Sigmoid colon (tissue), 6 donors: ENCODE measurements at regions not wholly inside any gene's neighbourhood (a gene's known extent, or its start where the extent isn't known, plus 50 kb on each side); places are given as distances from the start of the nearest gene placed in this dataset.

Experiments used
- DNase-seq: peaks from one replicate; pipeline ENCODE4 v3.0.0-alpha.2; 2019
- H3K27ac ChIP-seq, 4 donors: fragments of 200-600 bp; sonication (generic); one replicate each; pipeline ENCODE4 v1.5.1; 2016 to 2019; ENCODE audit warnings: mild to moderate bottlenecking in 1 of 4
- H3K27me3 ChIP-seq, 3 donors: fragments of 200-600 bp; sonication (generic); one replicate each; pipeline ENCODE4 v1.5.1; 2019; ENCODE audit warnings: mild to moderate bottlenecking in 1 of 3
- H3K36me3 ChIP-seq, 4 donors: fragments of 200-600 bp; sonication (generic); one replicate each; pipeline ENCODE4 v1.5.1; 2016 to 2019
- H3K4me1 ChIP-seq, 4 donors: fragments of 200-600 bp; sonication (generic); one replicate each; pipeline ENCODE4 v1.5.1; 2017 to 2019
- H3K4me3 ChIP-seq, 4 donors: fragments of 200-600 bp; sonication (generic); one replicate each; pipeline ENCODE4 v1.5.1; 2017 to 2019; ENCODE audit warnings: mild to moderate bottlenecking in 2 of 4, moderate library complexity in 1 of 4
- H3K9me3 ChIP-seq, 4 donors: fragments of 200-600 bp in 3 of 4; sonication (generic) in 3 of 4; one replicate each; pipeline versions ENCODE4 v1.5.1 to v1.6.1; 2013 to 2019
- EP300 ChIP-seq, 4 donors: sonication (generic); formaldehyde crosslinking; IDR thresholded peaks; one replicate each; pipeline ENCODE4 v1.6.1; 2017; ENCODE audit warnings: antibody characterized with exemption in 4 of 4
- POLR2A ChIP-seq, 2 donors: fragments of 450-650 bp; IDR thresholded peaks; one replicate each; pipeline ENCODE4 v1.6.1; 2016; ENCODE audit warnings: antibody characterized with exemption in 2 of 2, mild to moderate bottlenecking in 2 of 2, moderate library complexity in 2 of 2
- POLR2AphosphoS5 ChIP-seq, 4 donors: sonication (generic); formaldehyde crosslinking; IDR thresholded peaks; one replicate each; pipeline ENCODE4 v1.6.1; 2017; ENCODE audit warnings: antibody characterized with exemption in 4 of 4
- WGBS, 2 donors: extraction: QIAGEN DNeasy Blood & Tissue Kit; methylation state at CpG; one replicate each; pipeline ENCODE4 v1.1.7; 2013; 5-methylcytosine and 5-hydroxymethylcytosine counted together
- intact Hi-C: fragments of 100-400 bp; cut with DNase I; formaldehyde crosslinking; loops from one replicate; pipeline ENCODE4 v1.15.1; 2023
- TF ChIP-seq, protein P1 (sequence below), 4 experiments: fragments of 450-650 bp in 3 of 4; fragments of 200-600 bp in 1 of 4; IDR thresholded peaks; one replicate each; pipeline ENCODE4 v1.5.1; 2016 to 2019; ENCODE audit warnings: antibody characterized with exemption in 4 of 4, mild to moderate bottlenecking in 3 of 4, moderate library complexity in 2 of 4
- donor health status: healthy with polysubstance abuse.
- donor health status: healthy.

DNA sequence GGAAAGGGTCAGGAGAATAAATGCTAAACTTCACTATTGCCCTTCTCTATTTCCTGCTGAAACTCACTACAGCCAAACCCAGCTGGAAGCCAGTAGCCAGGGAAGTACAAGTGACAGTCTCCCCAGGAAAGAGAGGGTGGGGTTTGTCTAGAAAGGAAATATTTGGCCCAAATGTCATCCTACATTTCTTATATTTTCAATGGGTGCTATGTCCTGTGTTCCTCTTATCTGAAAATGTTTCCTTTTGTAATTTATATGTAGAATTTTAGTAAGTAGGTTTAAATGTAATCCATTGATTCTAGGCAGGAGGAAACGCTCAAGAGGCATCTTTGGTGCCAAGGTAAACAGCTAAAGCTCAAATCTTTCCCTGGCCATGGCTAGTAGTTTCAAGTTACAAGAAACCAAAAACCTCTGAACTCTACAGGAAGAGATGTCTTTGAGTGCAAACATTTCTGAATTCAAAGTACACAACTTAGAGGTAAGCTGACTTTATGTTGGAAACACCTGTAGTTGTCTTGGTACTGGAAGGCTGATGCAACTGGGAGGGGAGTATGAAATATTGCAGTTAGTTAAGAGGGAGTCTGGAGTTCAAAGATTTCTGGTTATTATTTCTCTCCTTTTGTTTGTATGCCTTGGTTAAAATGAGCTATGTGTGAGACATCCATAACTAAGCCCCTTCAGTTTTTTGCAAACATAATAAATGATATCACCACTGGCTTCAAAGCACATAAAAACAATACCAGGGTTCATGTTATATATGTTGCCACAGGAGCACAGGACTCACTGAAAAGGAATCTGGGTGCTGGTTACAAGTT lies 356.1 kb upstream of the ZC3H15 start:
- peaks cover 0 to 16% (median 13%) of the 10 kb centered on the region in 4 donors for H3K4me1 ChIP-seq
- intact Hi-C loops = no loop called here

DNA sequence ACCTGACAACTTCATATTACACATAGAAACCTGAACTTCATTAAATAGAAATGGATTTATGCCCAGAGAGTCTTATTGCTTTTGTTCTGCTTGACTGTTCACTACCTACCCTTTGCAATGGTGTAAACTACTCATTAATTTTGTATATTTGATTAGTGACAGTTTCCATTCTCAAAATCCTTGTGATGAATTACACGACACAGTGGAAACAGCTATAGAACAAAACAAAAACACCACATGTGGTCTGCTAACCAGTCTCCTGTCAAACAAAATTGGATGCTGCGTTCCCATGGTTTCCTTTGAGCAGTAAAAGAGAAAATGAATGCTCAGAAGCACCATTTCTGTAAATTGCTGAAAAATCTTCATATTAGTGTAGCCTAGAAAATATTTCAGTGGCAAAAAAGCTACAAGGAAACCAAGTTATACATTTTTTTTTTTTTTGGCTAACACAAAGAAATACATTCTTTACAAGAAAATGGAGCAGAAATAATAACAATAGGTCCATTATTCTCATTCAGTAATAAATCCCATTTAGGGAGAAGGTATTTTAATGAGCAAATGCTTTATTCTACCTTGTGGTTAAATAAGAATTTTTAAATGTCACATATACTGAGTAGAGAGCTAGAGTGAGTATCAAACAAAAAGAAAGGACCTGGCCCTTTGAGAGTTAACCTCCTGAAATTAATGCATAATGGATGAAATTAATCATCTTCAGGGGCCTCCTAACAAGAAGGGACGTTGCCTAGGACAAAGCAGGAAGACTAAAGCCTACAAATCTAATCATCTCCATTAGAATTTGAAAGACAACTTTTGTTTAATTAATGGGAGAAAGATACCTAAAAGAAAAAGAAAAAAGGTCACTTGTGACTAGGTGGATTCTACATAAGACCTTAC lies 355.1 kb upstream of the ZC3H15 start:
- WGBS, 2 donors = 82 to 88% methylated on average over 3 of the region's 3 CpGs
- intact Hi-C loops = no loop called here
- Histone ChIP-seq H3K27ac (no peak overlapping the region), H3K36me3 (no peaks in the 10 kb centered on the region), H3K4me3 (no peak overlapping the region), H3K9me3 (no peaks in the 10 kb centered on the region), H3K27me3 (no peaks in the 10 kb centered on the region), H3K4me1 (peaks cover 0 to 20% (median 14%) of the 10 kb centered on the region in 4 donors)
- TF ChIP-seq POLR2A (IDR thresholded peaks at IDR 0.05) (no peak), EP300 (IDR thresholded peaks at IDR 0.05) (no peak), POLR2AphosphoS5 (IDR thresholded peaks at IDR 0.05) (no peak)
- TF ChIP-seq, protein P1, sequence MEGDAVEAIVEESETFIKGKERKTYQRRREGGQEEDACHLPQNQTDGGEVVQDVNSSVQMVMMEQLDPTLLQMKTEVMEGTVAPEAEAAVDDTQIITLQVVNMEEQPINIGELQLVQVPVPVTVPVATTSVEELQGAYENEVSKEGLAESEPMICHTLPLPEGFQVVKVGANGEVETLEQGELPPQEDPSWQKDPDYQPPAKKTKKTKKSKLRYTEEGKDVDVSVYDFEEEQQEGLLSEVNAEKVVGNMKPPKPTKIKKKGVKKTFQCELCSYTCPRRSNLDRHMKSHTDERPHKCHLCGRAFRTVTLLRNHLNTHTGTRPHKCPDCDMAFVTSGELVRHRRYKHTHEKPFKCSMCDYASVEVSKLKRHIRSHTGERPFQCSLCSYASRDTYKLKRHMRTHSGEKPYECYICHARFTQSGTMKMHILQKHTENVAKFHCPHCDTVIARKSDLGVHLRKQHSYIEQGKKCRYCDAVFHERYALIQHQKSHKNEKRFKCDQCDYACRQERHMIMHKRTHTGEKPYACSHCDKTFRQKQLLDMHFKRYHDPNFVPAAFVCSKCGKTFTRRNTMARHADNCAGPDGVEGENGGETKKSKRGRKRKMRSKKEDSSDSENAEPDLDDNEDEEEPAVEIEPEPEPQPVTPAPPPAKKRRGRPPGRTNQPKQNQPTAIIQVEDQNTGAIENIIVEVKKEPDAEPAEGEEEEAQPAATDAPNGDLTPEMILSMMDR (IDR thresholded peaks at IDR 0.05) = no peak
- no peak for DNase-seq

More for the DNA sequence above, 356.1 kb upstream of the ZC3H15 start:
- TF ChIP-seq, protein P1 (IDR thresholded peaks at IDR 0.05) = no peak
- TF ChIP-seq POLR2AphosphoS5 (IDR thresholded peaks at IDR 0.05) (no peak), EP300 (IDR thresholded peaks at IDR 0.05) (no peak), POLR2A (IDR thresholded peaks at IDR 0.05) (no peak)
- H3K9me3 ChIP-seq = no peaks in the 10 kb centered on the region
- no peak overlapping the region for H3K4me3 ChIP-seq
- H3K27ac ChIP-seq = no peak overlapping the region
- WGBS, 2 donors = 16 to 54% methylated on average over 1 of the region's 1 CpG
- no peak for DNase-seq
- H3K36me3 ChIP-seq = no peaks in the 10 kb centered on the region
- H3K27me3 ChIP-seq = no peaks in the 10 kb centered on the region

DNA sequence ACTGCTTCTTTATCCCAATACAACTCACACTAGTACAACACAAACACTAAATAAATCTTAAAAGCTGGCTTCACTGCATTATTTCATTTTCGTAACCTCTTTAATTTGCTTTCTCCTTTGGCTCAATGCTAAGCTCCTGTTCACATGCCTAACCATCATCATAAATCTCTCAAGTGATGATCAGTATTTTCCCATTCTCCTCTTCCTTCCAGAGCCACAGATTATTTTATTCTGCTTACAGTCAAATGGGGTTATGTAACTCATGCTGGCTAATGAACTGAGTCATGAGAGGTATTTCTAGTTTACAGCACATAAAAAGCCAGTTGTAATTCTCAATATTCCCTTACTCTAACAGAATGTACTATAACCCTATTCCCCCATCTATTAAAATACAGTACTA lies 350.4 kb upstream of the ZC3H15 start:
- Histone ChIP-seq H3K27ac (no peak overlapping the region), H3K9me3 (no peaks in the 10 kb centered on the region), H3K36me3 (no peaks in the 10 kb centered on the region), H3K4me3 (no peak overlapping the region), H3K27me3 (no peaks in the 10 kb centered on the region), H3K4me1 (peaks cover 0 to 21% (median 15%) of the 10 kb centered on the region in 4 donors)
- 67 to 84% methylated on average over 1 of the region's 1 CpG for WGBS, 2 donors
- DNase-seq = no peak
- intact Hi-C loops = no loop called here
- TF ChIP-seq EP300 (IDR thresholded peaks at IDR 0.05) (no peak), POLR2AphosphoS5 (IDR thresholded peaks at IDR 0.05) (no peak), POLR2A (IDR thresholded peaks at IDR 0.05) (no peak)
- TF ChIP-seq, protein P1 (IDR thresholded peaks at IDR 0.05) = no peak

DNA sequence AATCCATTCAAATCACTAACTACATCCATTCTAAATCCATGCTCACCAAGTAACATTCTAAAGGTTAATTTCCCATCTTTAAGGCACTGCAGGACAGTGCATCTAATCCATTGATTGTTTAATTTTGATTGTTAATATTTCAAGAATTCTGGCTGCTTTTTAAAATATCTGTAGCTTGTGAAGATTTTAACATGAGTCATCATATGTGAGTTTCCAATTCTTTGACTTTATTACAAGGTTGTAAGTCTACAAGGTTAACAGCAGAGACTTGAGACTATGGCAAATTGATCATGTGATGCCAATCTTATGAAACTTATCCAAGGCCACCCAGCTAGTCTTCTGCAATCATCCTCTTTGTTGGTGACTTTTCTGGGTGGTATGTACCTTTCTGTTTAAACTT lies 349.2 kb upstream of the ZC3H15 start:
- Histone ChIP-seq H3K4me3 (no peak overlapping the region), H3K4me1 (peaks cover 0 to 21% (median 12%) of the 10 kb centered on the region in 4 donors), H3K9me3 (no peaks in the 10 kb centered on the region), H3K36me3 (no peaks in the 10 kb centered on the region), H3K27me3 (no peaks in the 10 kb centered on the region), H3K27ac (no peak overlapping the region)
- no peak for TF ChIP-seq EP300 (IDR thresholded peaks at IDR 0.05)
- TF ChIP-seq, protein P1 (IDR thresholded peaks at IDR 0.05) = no peak
- no peak for TF ChIP-seq POLR2AphosphoS5 (IDR thresholded peaks at IDR 0.05)
- no peak for TF ChIP-seq POLR2A (IDR thresholded peaks at IDR 0.05)
- intact Hi-C loops = no loop called here
- no peak for DNase-seq
